Gastroesophageal sphincter (tissue), 3 donors: ENCODE measurements at regions not wholly inside any gene's neighbourhood (a gene's known extent, or its start where the extent isn't known, plus 50 kb on each side); places are given as distances from the start of the nearest gene placed in this dataset.

Experiments used
- CTCF ChIP-seq, 4 experiments: fragments of 200-600 bp in 2 of 4; fragments of 450-650 bp in 2 of 4; sonication (generic) in 1 of 4; IDR thresholded peaks; one replicate each; pipeline ENCODE4 v1.5.1; 2017 to 2019; ENCODE audit warnings: antibody characterized with exemption in 4 of 4, mild to moderate bottlenecking in 2 of 4, moderate library complexity in 2 of 4
- EP300 ChIP-seq: sonication (generic); formaldehyde crosslinking; IDR thresholded peaks from one replicate; pipeline ENCODE4 v1.6.1; 2017; ENCODE audit warnings: antibody characterized with exemption, mild to moderate bottlenecking
- POLR2A ChIP-seq, 2 donors: fragments of 450-650 bp; IDR thresholded peaks; one replicate each; pipeline ENCODE4 v1.6.1; 2017; ENCODE audit warnings: antibody characterized with exemption in 2 of 2, mild to moderate bottlenecking in 2 of 2, moderate library complexity in 1 of 2
- POLR2AphosphoS5 ChIP-seq: sonication (generic); formaldehyde crosslinking; IDR thresholded peaks from one replicate; pipeline ENCODE4 v1.6.1; 2017; ENCODE audit warnings: antibody characterized with exemption

DNA sequence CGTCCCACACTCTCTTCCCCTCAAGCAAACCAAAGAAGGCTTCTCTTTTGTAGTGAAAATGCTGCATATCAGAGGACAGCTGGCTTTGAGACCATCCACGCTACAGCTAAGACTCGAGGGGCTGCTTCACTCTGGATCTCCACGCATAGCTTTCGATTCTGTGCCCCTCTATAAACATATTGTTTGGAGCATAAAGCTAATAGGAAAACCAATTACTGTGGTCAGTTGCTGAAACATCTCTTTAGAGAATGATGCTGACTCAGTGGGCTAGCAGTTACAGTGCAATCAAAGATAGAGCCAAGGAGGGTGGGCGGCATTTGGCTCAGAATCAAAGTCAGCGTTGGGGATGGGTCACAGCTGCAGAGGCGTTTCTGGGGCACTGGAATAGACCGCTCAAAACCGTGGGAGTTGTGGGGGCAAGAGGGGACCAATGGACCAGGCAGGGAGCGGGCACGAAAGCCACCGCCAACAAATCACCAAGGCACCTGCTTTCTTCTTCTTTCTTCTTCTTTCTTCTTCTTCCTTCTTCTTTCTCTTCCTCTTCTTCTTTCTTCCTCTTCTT lies 76.7 kb downstream of the RASL11A start:
- TF ChIP-seq CTCF (IDR thresholded peaks at IDR 0.05) (no peak), POLR2A (IDR thresholded peaks at IDR 0.05) (no peak), POLR2AphosphoS5 (no peak), EP300 (no peak)
